Naive B cell (primary cell): ENCODE measurements at regions not wholly inside any gene's neighbourhood (a gene's known extent, or its start where the extent isn't known, plus 50 kb on each side); places are given as distances from the start of the nearest gene placed in this dataset.
"Not testable (repeated sequence)": the region's sequence is repeated elsewhere in the genome, so short reads cannot be mapped to it uniquely, and the experiment has no call there.

Experiments used
- ATAC-seq, 2 donors: fragments of 150-1000 bp; cut with Tn5 transposase; 2 replicates each; pipeline ENCODE4 v1.10.0; 2021; ENCODE audit warnings: low read depth in 2 of 2, mild to moderate bottlenecking in 2 of 2, moderate library complexity in 2 of 2
- DNase-seq: peaks from one replicate; pipeline ENCODE4 v3.0.0; 2022
- H3K27ac Mint-ChIP-seq, 6 donors: one replicate each; pipeline ENCODE4 v1.8.0; 2020 to 2022; ENCODE audit warnings: mild to moderate bottlenecking in 6 of 6, mixed read lengths in 6 of 6, moderate library complexity in 5 of 6, inconsistent platforms in 2 of 6
- H3K27me3 Mint-ChIP-seq, 3 donors: one replicate each; pipeline ENCODE4 v1.8.0; 2021 to 2022; ENCODE audit warnings: mixed read lengths in 3 of 3, mild to moderate bottlenecking in 1 of 3
- H3K36me3 Mint-ChIP-seq, 2 donors: one replicate each; pipeline ENCODE4 v1.8.0; 2020 to 2022; ENCODE audit warnings: mixed read lengths in 2 of 2, inconsistent platforms in 1 of 2, mild to moderate bottlenecking in 1 of 2
- H3K4me1 Mint-ChIP-seq, 3 donors: one replicate each; pipeline ENCODE4 v1.8.0; 2020 to 2022; ENCODE audit warnings: mixed read lengths in 3 of 3, inconsistent platforms in 1 of 3, mild to moderate bottlenecking in 1 of 3, moderate library complexity in 1 of 3
- H3K4me3 Mint-ChIP-seq, 8 donors: one replicate each; pipeline ENCODE4 v1.8.0; 2020 to 2022; ENCODE audit warnings: mild to moderate bottlenecking in 8 of 8, mixed read lengths in 8 of 8, moderate library complexity in 8 of 8, inconsistent platforms in 2 of 8
- H3K9me3 Mint-ChIP-seq, 7 donors: one replicate each; pipeline ENCODE4 v1.8.0; 2020 to 2022; ENCODE audit warnings: mixed read lengths in 7 of 7, mild to moderate bottlenecking in 5 of 7, inconsistent platforms in 2 of 7, moderate library complexity in 1 of 7

- no peak for DNase-seq
- Mint-ChIP-seq H3K9me3 (no peaks in the 10 kb centered on the region), H3K27me3 (peaks cover 0 to 10% (median 9%) of the 10 kb centered on the region in 3 donors), H3K27ac (peak overlapping the region in 1 of 6 donors; percentile 66), H3K36me3 (no peaks in the 10 kb centered on the region), H3K4me3 (no peak overlapping the region), H3K4me1 (peaks cover 6 to 18% (median 7%) of the 10 kb centered on the region in 3 donors)
- no peak for ATAC-seq
These were observed 471.2 kb upstream of the RUNX1 start for GRCh38 chr21:35520302-35520701.

- H3K27ac Mint-ChIP-seq: no peak overlapping the region
- no peaks in the 10 kb centered on the region for H3K4me1 Mint-ChIP-seq
- DNase-seq (no peak), ATAC-seq (no peak)
- H3K36me3 Mint-ChIP-seq: no peaks in the 10 kb centered on the region
- peaks cover 7 to 29% (median 9%) of the 10 kb centered on the region in 3 donors for H3K27me3 Mint-ChIP-seq
- H3K9me3 Mint-ChIP-seq: peaks cover 0 to 2% (median 0%) of the 10 kb centered on the region in 7 donors
- H3K4me3 Mint-ChIP-seq: no peak overlapping the region
These were observed 468.8 kb upstream of the RUNX1 start for GRCh38 chr21:35517865-35518264.

GRCh38 chr21:35516292-35516691 lies 467.2 kb upstream of the RUNX1 start:
- not testable (repeated sequence) for ATAC-seq, H3K27ac Mint-ChIP-seq, DNase-seq, H3K9me3 Mint-ChIP-seq, H3K36me3 Mint-ChIP-seq, H3K4me3 Mint-ChIP-seq, H3K4me1 Mint-ChIP-seq
- H3K27me3 Mint-ChIP-seq: peaks cover 7 to 29% (median 13%) of the 10 kb centered on the region in 3 donors

GRCh38 chr21:35512346-35512745 lies 463.2 kb upstream of the RUNX1 start:
- no peak for ATAC-seq
- Mint-ChIP-seq H3K27ac (no peak overlapping the region), H3K4me3 (no peak overlapping the region), H3K36me3 (no peaks in the 10 kb centered on the region), H3K4me1 (no peaks in the 10 kb centered on the region), H3K9me3 (peaks cover 0 to 2% (median 0%) of the 10 kb centered on the region in 7 donors), H3K27me3 (peaks cover 5 to 22% (median 7%) of the 10 kb centered on the region in 3 donors)
- DNase-seq: no peak

GRCh38 chr21:35511696-35512162 lies 462.6 kb upstream of the RUNX1 start:
- no peak overlapping the region for H3K27ac Mint-ChIP-seq
- peaks cover 5 to 22% (median 13%) of the 10 kb centered on the region in 3 donors for H3K27me3 Mint-ChIP-seq
- H3K9me3 Mint-ChIP-seq: peaks cover 0 to 2% (median 0%) of the 10 kb centered on the region in 7 donors
- ATAC-seq (no peak), DNase-seq (no peak)
- H3K4me1 Mint-ChIP-seq: no peaks in the 10 kb centered on the region
- no peak overlapping the region for H3K4me3 Mint-ChIP-seq
- no peaks in the 10 kb centered on the region for H3K36me3 Mint-ChIP-seq

GRCh38 chr21:35510957-35511695 lies 462.0 kb upstream of the RUNX1 start:
- Mint-ChIP-seq H3K9me3 (peaks cover 0 to 2% (median 0%) of the 10 kb centered on the region in 7 donors), H3K4me1 (no peaks in the 10 kb centered on the region), H3K4me3 (no peak overlapping the region), H3K27ac (no peak overlapping the region), H3K27me3 (peaks cover 5 to 22% (median 14%) of the 10 kb centered on the region in 3 donors), H3K36me3 (no peaks in the 10 kb centered on the region)
- ATAC-seq (no peak), DNase-seq (no peak)

- H3K36me3 Mint-ChIP-seq: no peaks in the 10 kb centered on the region
- no peak overlapping the region for H3K4me3 Mint-ChIP-seq
- H3K27ac Mint-ChIP-seq: no peak overlapping the region
- H3K27me3 Mint-ChIP-seq: peaks cover 5 to 24% (median 14%) of the 10 kb centered on the region in 3 donors
- DNase-seq (no peak), ATAC-seq (no peak)
- peaks cover 0 to 2% (median 0%) of the 10 kb centered on the region in 7 donors for H3K9me3 Mint-ChIP-seq
- H3K4me1 Mint-ChIP-seq: no peaks in the 10 kb centered on the region
These were observed 461.2 kb upstream of the RUNX1 start for GRCh38 chr21:35510294-35510693.

GRCh38 chr21:35509001-35509704 lies 460.1 kb upstream of the RUNX1 start:
- no peak for DNase-seq
- no peak overlapping the region for H3K4me3 Mint-ChIP-seq
- H3K27me3 Mint-ChIP-seq: peaks cover 5 to 19% (median 14%) of the 10 kb centered on the region in 3 donors
- ATAC-seq: peak; percentile 56 to 60
- peaks cover 0 to 2% (median 0%) of the 10 kb centered on the region in 7 donors for H3K9me3 Mint-ChIP-seq
- H3K27ac Mint-ChIP-seq: no peak overlapping the region
- H3K36me3 Mint-ChIP-seq: no peaks in the 10 kb centered on the region
- peaks cover 2 to 5% (median 2%) of the 10 kb centered on the region in 3 donors for H3K4me1 Mint-ChIP-seq

- Mint-ChIP-seq H3K4me1 (peaks cover 10 to 13% (median 10%) of the 10 kb centered on the region in 3 donors), H3K27ac (no peak overlapping the region), H3K9me3 (peaks cover 0 to 2% (median 0%) of the 10 kb centered on the region in 7 donors), H3K36me3 (no peaks in the 10 kb centered on the region), H3K4me3 (no peak overlapping the region), H3K27me3 (peaks cover 5 to 11% (median 10%) of the 10 kb centered on the region in 3 donors)
- ATAC-seq (no peak), DNase-seq (no peak)
These were observed 459.2 kb upstream of the RUNX1 start for GRCh38 chr21:35508139-35508888.

GRCh38 chr21:35507181-35507759 lies 458.2 kb upstream of the RUNX1 start:
- no peaks in the 10 kb centered on the region for H3K36me3 Mint-ChIP-seq
- H3K27ac Mint-ChIP-seq: no peak overlapping the region
- H3K27me3 Mint-ChIP-seq: peaks cover 5 to 11% (median 7%) of the 10 kb centered on the region in 3 donors
- peaks cover 11 to 19% (median 12%) of the 10 kb centered on the region in 3 donors for H3K4me1 Mint-ChIP-seq
- ATAC-seq: no peak
- DNase-seq: no peak
- no peak overlapping the region for H3K4me3 Mint-ChIP-seq
- H3K9me3 Mint-ChIP-seq: no peaks in the 10 kb centered on the region

GRCh38 chr21:35506771-35507170 lies 457.7 kb upstream of the RUNX1 start:
- ATAC-seq (no peak), DNase-seq (no peak)
- Mint-ChIP-seq H3K27ac (no peak overlapping the region), H3K4me1 (peaks cover 11 to 19% (median 12%) of the 10 kb centered on the region in 3 donors), H3K4me3 (no peak overlapping the region), H3K36me3 (no peaks in the 10 kb centered on the region), H3K9me3 (no peaks in the 10 kb centered on the region), H3K27me3 (peaks cover 1 to 11% (median 11%) of the 10 kb centered on the region in 3 donors)

GRCh38 chr21:35506352-35506751 lies 457.2 kb upstream of the RUNX1 start:
- H3K4me3 Mint-ChIP-seq: no peak overlapping the region

GRCh38 chr21:35504951-35505466 lies 455.9 kb upstream of the RUNX1 start:
- ATAC-seq (no peak), DNase-seq (no peak)
- H3K9me3 Mint-ChIP-seq: peaks cover 0 to 3% (median 0%) of the 10 kb centered on the region in 7 donors
- H3K36me3 Mint-ChIP-seq: peaks cover 0 to 13% of the 10 kb centered on the region in 2 donors
- no peak overlapping the region for H3K4me3 Mint-ChIP-seq
- peaks cover 9 to 27% (median 11%) of the 10 kb centered on the region in 3 donors for H3K27me3 Mint-ChIP-seq
- no peak overlapping the region for H3K27ac Mint-ChIP-seq
- H3K4me1 Mint-ChIP-seq: peaks cover 11 to 19% (median 12%) of the 10 kb centered on the region in 3 donors

More at GRCh38 chr21:35506352-35506751, 457.2 kb upstream of the RUNX1 start:
- no peak overlapping the region for H3K27ac Mint-ChIP-seq
- DNase-seq: no peak
- H3K36me3 Mint-ChIP-seq: peaks cover 0 to under 1% of the 10 kb centered on the region in 2 donors
- no peaks in the 10 kb centered on the region for H3K9me3 Mint-ChIP-seq
- H3K27me3 Mint-ChIP-seq: peaks cover 0 to 15% (median 11%) of the 10 kb centered on the region in 3 donors
- H3K4me1 Mint-ChIP-seq: peaks cover 11 to 19% (median 12%) of the 10 kb centered on the region in 3 donors
- no peak for ATAC-seq
